Femur (tissue), 1 donor: ENCODE measurements at regions not wholly inside any gene's neighbourhood (a gene's known extent, or its start where the extent isn't known, plus 50 kb on each side); places are given as distances from the start of the nearest gene placed in this dataset.
"Not testable (repeated sequence)": the region's sequence is repeated elsewhere in the genome, so short reads cannot be mapped to it uniquely, and the experiment has no call there.

Source experiments
- DNase-seq: peaks from one replicate; pipeline ENCODE4 v3.0.0-alpha.2; 2017

DNA sequence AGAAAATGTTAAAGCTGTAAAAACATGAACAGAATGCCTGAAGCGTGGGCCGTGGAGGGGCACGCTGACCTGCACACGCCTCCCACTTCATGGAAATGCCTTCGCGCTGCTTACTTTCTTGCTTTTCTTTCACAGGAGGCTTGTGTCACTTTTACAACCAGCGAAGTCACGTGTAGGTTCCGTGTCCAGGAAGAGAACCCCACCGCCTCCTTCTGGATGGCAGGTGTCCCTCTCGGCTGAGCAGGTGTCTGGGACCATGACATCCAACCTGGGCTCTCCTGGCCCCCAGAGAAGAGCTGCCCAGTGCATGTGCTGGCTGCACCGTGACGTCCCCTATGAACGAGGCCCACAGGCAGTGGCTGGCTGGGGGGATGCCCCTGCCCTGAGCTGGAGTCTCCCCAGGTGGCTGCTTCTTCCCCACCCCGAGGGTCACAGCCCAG, 345.0 kb upstream of the SFSWAP start:
- DNase-seq = no peak

DNA sequence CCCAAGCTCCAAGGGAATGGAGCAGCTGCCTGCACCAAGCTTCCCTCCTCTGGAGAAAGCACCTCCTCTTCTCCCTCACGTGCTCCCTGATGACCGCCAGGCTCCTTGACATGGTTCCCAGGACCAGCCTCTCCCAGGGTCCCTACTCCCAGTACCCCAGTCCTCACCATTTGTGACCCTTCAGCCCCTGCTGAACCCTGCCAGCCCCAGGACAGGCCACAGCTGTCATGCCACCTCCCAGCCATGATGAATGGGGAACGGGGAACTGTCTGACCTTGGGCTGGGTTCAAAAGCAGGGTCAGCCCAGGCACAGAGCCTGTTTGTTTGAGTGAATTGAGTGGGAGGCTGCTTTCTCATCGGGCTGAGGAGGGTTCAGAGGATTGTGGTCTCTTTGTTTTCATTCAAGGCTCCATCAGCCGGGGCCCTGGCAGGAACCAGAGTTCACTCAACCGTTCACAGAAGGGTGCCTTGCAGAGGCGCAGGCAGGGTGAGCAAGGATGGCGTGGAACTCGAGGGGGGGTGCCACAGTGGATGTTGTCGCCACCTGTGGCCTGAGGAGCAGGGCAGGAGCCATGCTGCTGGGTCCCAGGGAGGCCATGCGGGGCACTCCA, 344.5 kb upstream of the SFSWAP start:
- DNase-seq = no peak

DNA sequence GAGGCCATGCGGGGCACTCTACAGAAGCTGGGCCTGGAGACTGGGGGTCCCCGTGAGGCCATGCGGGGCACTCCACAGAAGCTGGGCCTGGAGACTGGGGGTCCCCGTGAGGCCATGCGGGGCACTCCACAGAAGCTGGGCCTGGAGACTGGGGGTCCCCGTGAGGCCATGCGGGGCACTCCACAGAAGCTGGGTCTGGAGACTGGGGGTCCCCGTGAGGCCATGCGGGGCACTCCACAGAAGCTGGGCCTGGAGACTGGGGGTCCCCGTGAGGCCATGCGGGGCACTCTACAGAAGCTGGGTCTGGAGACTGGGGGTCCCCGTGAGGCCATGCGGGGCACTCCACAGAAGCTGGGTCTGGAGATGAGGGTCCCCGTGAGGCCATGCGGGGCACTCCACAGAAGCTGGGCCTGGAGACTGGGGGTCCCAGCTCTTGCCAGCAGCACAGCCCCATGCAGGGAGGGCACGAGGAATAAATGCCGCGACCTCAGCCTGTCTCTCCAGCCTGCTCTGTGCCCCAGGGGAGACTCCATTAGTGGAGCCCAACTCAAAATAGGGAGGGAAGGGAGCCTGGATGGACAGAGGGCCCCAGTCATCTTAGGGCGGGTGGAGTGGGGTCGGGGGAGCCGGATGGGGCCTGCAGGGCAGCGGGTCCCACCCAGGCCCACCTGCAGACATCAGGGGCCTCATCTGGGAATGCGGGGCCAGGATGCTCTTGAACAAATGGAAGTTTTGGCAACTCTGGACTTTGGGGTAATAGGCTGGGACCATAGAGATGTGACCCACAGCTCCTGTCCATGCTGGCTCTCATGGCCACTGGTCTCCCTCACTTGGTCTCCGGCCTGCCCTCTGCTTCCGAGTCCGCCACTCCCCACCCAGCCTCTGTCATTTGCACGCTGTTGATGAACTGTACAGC, 343.6 kb upstream of the SFSWAP start:
- DNase-seq = not testable (repeated sequence)

DNA sequence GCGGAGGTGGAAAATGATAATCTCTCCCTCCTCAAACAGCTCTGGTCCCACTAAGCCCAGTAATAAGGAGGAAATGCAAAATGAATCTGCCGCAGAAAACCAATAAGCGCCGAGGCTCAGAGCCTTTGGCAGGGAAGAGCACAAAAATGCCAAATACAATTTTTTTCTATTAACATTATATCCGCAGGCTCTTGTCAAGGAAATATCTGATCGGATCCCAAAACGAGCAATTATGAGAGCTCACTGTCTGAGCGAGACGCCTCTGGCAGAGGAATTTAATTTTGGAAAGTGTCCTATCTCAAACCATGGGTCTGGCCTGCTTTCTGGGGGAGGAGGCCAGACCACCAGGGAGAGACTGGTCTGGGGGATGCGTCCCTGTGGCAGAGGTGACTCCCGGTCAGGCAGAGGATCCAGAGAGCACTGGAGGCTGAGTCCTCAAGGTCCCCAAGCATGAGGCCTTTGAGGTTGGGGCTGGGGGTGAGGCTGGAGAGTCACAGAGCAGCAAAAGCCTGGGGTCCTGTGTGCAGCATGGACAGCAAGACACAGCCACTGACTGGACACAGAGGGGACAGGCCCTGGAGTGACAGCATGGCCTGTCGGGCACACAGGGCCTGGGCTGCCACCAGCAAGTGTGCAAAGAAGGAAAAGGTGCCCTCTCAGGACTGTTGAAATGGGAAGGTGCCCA, 342.8 kb upstream of the SFSWAP start:
- no peak for DNase-seq

DNA sequence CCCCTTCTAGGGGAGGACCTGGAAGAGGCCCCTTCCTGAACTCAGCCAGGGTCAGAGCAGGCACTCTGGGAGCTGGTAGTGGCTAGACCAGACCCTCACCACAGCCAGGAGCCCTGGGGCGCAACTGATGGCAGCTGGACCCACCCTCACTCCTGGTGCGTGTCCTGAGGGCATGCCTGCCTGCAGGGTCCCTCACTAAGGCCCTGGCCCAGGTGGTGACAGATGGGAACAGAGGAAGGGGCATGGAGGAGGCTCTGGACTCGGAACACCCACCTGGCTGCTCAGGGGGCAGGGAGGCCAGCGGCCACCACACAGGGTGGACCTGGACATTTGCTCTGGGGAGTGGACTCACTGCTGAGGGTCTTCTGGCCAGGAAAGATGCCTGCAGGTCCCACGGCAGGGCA, 342.2 kb upstream of the SFSWAP start:
- no peak for DNase-seq

DNA sequence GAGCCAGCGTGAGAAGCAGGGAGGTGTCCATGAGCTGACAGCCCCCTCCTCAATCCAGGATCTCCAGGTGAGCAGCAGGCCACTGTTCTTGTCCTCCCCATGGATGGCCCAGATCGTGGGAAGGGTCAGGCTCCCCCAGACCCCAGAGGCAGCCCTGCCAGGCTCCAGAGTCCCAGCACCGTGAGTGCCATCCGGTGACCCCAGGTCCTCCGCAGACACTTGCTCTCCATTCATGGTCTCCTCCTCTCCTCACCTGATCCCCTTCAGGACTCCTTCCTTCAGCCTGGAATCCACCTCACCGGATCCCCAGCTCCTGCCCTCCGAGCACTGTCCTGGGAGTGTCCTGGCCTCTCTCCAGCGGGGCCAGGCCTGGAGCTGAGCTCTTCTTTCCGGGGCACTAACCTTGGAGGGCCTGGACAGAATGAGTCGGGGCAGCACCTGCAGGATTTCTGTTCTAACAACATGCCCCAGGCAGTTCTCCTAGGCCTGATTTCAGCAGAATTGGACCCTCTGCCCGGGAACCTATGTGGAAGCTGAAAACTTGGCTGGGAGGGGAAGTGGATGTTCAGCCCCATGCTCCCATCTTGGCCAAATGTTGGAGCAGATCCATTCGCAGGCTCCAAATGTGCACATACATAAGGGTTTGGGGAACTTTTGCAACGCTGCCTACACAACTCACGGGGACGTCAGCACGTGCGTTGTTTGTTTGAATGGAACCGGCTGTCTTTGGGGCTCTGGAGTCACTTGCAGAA, 341.6 kb upstream of the SFSWAP start:
- DNase-seq = no peak

DNA sequence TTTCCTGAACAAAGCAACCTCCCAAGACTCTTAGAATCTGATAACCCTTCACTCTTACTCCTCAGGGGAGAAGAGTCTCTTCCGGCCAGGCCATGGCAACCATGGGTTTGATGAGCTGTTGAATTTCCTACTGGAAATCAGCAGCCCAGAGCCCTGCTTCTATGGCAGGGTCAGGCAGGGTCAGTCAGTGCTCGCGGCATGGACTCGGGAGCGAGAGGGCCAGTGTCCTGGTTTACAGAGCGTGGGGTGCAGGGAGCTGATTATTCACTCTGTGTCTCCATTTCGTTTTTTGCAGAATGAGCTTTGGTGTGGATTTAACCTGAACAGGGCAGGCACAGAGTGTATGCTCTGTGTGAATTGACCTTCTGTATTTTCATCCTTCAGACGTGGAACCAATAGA, 340.6 kb upstream of the SFSWAP start:
- no peak for DNase-seq

DNA sequence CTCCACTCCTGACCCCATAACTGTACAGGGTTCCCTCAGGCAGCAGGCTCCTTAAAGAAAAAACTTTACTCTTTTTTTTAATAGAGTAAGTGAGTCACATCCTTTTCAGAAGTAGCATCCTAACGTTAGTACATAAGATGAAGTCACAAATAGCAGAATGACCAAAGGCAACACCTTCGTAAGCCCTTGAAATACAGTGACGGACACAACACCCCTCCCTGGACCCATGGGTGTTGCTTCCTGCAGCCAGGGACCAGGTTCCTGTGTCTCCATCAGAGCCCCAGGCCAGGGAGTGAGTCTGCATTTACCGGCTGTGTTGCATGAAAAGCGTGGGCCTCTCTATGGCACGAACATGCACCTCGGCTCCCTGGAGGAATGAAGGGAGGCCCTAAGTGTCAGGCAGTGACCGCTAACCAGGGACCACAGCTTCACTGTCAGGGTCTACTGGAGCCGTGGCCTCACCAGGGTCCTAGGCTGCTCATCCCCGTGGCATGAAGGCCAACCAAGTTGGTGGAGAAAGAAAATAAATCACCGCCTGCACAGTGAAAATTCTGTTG, 340.0 kb upstream of the SFSWAP start:
- no peak for DNase-seq

DNA sequence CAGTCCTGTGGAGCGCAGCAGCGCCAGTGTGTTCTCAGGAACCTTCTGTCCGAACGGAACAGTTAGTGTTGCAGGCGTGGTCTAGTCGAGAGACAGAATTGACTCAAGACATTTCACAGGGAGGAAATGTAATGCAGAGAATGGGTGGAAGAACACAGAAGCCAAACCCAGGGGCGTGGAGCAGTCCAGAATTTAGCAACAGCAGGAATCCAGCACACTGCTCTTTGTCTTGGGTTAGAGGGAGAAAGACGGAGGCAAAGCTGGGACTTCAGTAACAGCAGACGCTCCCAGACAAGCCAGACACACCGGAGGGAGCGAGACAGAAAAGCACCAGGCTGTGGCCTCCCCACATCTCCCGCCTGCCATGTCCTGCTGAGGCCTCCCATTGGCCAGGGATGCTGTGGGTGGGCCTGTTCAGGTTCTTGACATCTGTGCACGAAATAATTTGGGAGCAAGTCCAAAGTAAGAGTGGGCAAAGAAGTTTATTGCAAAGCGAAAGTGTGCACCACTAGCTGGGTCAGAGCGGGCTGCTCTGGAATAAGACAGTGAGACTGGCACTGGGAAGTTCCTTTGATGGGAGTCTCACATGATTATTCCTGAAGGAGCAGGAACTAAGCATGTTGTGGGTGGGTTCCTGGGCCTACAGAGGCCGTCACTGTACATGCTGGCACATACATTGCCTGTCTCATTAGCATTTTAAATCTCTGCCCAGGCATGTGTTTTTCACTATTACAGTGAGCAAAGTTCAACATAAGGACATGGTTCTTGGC, 339.3 kb upstream of the SFSWAP start:
- DNase-seq = no peak

DNA sequence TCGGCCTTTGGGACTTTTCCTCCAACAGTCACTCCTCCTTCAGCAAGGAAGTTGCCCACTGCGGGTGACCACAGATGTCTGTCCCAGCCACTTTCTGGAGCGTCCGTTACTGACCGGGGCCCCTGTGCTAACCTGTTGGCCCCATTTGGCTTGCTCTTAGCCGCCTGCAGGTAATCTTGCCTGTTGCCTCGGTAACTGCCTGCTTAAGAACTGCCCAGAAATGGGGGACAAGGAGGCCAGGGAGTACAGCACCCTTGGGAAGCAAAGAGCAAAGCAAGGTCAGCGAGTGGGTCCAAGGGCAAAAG, 338.8 kb upstream of the SFSWAP start:
- DNase-seq = no peak

DNA sequence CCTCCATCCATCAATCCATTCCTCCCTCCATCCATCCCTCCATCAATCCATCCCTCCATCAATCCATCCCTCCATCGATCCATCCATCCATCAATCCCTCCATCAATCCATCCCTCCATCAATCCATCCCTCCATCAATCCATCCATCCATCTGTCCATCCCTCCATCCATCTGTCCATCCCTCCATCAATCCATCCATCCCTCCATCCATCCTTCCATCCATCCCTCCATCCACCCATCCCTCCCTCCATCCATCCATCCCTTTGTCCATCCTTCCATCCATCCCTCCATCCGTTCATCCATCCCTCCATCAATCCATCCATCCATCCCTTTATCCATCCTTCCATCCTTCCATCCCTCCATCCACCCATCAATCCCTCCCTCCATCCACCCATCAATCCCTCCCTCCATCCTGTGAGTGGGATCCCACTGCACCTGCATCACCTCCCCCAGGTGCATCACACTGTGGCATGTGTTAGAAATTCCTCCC, 338.1 kb upstream of the SFSWAP start:
- DNase-seq = no peak

DNA sequence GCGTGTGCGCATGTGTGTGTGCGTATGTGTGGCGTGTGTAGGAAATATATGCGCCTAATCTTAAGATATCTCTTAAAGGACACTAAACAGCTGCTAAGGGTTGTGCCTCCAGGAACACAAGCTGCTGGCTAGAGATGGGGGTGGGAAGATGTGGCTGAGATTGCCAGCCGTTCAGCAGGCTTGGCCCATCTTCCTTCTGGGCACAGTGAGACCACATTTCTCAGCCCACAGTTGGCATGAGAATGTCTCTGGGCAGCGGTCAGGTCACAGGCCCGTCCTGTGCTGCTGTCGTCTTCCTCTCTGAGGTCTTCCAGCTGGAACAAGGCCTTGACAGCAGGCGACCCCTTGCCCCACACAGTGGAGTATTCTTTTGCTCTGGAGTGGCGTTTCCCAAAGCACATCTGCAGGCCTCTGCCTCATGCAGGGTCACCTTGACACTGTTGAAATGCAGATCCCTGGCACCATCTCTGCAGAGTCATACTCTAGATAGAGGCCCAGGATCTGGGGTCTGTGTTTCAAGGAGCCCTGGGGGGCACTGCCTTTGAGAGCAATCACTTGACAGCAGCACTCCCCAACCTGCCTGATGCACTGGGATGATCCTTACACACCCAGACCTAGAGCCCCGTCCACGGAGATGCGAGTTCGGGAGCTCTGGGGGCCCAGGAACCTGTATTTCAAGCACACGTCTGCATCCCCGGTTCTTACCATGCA, 335.5 kb upstream of the SFSWAP start:
- no peak for DNase-seq

DNA sequence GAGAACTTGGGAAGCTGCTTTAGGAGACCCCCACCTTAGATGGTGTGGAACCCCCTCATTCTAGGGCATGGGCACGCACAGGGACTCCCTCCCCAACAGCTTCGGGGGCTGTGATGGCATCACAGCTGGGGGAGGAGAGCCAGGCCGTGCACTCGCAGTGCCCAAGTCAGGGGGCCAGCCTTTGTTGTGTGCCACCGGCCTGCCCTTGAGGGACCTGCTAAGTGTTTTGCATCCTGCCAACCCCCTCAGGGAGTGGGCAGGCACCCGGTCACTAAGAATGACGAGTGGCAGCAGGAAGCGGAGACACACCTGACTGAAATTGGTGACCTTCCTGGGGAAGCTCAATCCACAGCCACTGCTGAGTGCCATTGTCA, 334.9 kb upstream of the SFSWAP start:
- no peak for DNase-seq

DNA sequence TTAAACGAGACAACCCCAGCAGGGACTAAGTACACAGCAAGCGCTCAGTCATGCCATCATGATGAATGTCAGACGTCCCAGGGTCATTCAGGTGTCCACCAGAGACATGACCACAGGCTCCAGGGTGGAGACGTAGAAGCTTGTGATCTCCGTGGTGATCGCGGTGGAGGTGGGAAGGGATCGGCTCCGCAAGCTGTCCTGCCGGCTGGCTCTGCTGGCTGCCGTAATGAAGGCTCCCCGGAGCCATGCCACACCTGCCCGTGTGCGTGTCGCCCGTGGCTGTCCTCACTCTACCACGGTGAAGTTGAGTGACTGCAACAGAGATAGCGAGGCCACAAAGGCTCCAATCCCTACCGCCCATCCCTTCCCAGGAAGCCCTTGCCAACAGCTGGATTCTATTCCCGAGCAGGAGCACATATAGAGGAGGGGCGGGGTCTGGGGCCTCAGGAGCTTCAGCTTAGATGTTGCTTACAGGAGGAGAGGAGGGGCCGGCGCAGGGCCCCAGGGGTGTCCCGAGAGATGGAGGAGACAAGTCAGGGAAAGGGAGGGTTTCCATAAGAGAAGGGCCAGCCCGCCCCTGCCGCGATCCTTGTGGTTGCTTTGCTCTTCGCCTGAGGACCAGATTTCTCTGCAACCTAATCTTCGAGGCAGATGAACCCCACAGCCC, 332.6 kb upstream of the SFSWAP start:
- no peak for DNase-seq

DNA sequence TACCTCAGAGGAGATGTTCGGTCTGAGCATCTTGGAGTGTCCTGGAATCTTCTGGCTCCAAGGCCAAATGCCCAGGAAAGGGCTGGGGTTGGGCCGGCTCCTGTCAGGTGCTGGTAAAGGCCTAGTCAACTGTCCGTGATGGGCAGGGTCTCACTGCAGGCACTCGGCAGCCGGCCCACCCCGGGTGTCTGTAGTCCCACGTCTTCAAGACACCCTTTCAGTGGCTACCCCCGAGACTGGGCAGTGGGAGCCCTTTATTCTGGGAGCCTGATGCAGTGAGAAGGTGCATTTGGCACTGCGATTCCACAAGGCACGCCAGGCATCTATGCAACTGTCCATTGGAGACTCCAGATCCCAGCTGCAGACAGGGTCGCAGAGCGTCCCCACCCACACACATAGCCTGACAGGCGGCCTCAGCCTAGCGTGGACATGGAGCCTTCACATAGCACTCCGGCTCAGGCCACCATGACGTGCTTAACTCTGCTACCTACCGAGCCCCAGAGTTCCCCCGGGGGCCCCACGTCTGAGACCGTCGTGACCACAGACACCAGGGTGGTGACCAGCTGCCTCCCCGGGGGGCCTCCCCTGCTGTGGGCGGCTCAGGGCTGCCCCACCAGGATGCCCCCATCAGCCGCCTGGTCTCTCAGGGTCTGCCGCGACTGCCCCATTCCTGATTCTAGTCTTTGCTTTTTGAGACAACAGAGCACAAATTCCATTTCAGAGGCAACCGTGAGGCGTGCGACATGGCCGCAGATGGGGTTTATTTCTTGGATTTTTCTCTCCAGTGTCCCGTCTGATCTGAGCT, 331.8 kb upstream of the SFSWAP start:
- DNase-seq = no peak

DNA sequence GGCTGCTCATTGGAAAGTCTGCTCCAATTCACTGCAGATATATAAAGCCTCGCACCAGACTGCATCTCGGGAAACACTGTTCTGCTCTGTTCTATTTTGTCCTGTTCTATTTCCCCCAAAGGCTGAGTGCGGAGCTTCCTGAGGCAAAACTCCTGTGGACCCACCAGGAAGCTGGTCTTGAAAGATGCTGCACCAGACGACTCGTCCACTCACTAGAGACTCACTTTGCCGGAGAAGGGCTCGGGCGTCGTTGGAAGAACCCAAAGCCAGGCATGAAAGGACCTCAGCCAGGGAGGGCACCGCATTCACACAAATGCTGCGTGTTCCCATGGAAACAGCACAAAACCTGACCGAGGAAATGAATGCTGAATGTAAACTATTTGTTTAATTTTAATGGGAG, 331.2 kb upstream of the SFSWAP start:
- DNase-seq = no peak

DNA sequence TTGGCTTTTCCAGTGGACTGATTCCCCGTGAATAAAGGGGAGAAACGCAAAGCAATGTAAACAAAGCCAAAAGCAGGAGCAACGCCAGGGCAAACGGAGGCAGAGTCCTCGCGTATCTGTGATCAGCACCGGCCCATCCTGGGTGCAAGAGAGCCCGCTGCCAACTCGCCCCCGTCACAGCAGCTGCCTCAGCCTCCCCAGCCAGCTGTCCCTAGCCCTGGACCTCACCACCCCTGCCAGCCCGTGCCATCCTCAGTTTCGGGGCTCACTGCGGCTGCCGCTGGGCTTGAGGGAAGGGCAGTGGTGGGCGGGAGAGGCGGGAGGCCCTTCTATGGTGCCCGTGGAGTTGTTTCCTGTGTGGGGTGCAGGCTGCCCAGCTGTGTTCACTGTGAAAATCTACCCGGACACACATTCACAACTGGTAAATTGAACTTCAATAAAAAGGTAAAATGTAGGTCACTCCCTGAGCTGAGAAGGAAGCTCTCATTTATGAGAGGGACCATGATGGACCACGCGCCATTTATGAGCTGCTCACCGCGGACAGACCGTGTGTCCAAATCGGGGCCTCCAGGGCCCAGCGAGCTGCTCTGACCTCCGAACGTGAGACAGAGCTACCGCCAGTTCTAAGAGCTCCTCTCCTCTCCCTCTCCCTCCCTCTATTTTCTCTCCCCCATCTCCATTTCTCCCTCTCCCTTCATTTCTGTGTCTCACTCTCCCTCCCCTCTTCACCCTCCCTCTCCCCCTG, 330.5 kb upstream of the SFSWAP start:
- no peak for DNase-seq

DNA sequence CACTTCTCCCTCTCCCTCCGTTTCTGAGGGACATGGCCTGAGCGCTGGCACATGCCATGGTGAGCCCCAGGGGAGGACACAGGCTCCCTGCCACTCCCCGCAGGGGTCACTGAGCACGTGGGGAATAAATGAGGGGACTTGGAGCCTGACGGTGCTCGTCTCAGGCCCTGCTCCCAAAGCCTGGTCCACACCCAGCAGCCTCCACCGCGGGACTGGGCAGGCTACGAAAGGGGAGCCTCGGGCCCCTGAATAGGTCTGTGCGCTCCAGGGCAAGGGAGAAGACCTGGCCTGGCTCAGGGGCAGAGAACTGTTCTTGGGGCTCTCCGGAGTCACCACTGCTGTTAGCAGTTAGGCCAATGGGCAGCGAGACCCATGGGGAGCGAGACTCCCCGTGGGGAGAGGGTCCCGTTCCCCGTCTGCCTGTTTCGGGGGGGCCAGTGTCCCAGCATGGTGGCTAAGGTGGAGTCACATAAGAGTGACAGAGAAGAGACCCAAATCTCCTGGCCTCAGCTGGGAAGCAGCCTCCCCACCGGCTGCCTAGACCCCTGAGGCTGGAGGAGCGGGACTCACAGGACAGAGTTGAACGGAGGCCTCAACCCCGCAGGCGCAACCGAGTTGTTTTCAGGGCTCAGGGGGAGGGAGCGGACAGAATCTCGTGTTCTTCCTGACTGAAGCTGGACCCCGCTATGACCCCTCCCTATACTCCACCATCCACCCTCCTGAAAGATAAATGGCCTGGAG, 329.8 kb upstream of the SFSWAP start:
- DNase-seq = no peak
